NCI-H748 (cell line): ENCODE measurements at regions not wholly inside any gene's neighbourhood (a gene's known extent, or its start where the extent isn't known, plus 50 kb on each side); places are given as distances from the start of the nearest gene placed in this dataset.
A peak's percentile ranks its signal among the peaks of the same experiment; 100 is the strongest.
"Not testable (repeated sequence)": the region's sequence is repeated elsewhere in the genome, so short reads cannot be mapped to it uniquely, and the experiment has no call there.

Experiments used
- DNase-seq: peaks from one replicate; lab custom pipeline; 2025; ENCODE audit not compliant: unreplicated experiment; lab: John Stamatoyannopoulos, UW

GRCh38 chr12:83506841-83507240 is 820.1 kb downstream of the TMTC2 start:
- DNase-seq = no peak

GRCh38 chr12:83505586-83505985 is 818.9 kb downstream of the TMTC2 start:
- no peak for DNase-seq

GRCh38 chr12:83499894-83500293 is 813.2 kb downstream of the TMTC2 start:
- not testable (repeated sequence) for DNase-seq

DNA sequence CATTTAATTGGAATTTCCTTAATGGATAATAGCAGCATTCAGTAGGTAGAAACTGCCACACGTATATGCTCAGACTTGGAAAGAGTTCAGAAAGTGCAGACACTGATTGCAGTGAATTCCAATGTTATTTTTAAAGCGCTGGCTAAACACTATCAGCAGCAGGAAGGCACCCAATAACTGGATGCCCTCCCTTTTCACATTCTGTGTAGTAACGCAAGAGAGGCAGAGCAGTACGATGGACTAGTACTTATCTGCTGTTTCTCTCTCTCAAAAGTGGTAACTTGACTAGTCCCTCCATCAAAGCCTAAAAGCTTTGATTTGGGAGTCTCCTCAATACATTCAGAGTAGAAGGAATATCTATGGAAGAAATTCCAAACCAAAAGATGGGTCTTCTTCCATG is 791.0 kb downstream of the TMTC2 start:
- no peak for DNase-seq

DNA sequence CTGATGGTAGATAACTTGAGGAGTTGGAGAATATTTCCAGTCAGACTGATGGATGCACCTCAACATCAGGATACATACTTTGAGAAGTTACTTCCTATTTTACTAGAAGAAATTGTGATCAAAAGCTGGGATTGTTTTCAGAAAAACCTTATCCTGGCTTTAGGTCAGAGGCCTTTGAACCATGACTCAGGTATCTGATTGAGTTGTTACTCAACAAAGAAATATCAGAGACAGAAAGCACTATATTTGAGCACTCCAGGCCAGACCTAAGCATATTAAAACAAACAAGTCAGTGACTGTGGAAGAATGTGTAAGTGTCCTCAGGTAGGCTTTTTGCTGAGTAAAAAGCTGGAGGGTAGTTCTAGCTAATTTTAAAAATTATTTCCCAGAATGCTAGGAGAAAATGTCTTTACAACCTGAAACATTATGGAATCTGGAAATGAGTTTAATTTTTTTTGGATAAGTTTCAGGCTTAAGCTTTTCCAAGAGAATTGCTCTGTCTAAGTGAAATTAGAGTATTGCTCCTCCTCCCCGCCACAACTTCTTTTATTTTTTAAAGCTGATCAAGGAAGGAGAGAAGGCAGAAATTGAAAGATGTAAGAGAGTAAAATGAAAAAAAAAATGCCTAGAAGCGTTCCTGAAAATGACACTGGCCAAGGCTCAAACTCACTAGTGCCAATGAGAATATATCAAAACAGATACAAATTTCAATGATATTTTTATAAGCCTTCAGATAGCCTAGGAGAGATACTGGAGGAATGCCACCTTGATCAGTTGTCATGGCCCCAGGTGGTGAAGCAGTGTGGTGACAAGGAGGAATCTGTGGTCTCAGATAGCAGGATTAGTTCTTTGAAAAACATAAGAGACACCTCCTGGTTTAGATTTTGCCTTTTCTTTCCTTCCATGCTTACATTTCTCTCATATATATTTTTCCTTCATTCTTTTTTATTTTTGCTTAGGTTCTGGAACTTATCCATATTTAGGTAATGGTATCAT is 790.3 kb downstream of the TMTC2 start:
- no peak for DNase-seq

DNA sequence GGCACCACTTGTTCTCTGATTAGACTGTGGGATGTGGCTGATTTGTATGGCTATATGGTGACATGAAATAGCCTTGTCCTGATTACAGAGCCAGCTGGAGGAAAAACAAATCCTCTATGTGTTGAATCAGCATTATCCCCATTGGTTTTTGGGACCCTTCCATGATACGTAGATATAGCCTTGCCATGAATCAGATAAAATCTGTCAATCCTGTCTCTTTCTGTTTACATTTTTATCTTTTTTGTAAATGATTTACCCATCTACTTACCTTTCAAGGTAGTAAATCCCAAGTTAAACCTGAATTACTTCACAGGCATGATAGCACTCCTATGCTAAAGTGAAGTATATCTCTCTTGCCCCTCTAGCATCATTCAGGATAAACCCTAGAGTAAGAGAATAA is 789.3 kb downstream of the TMTC2 start:
- DNase-seq = no peak

- DNase-seq = no peak
Observed at GRCh38 chr12:83474369-83474768, 787.7 kb downstream of the TMTC2 start.

DNA sequence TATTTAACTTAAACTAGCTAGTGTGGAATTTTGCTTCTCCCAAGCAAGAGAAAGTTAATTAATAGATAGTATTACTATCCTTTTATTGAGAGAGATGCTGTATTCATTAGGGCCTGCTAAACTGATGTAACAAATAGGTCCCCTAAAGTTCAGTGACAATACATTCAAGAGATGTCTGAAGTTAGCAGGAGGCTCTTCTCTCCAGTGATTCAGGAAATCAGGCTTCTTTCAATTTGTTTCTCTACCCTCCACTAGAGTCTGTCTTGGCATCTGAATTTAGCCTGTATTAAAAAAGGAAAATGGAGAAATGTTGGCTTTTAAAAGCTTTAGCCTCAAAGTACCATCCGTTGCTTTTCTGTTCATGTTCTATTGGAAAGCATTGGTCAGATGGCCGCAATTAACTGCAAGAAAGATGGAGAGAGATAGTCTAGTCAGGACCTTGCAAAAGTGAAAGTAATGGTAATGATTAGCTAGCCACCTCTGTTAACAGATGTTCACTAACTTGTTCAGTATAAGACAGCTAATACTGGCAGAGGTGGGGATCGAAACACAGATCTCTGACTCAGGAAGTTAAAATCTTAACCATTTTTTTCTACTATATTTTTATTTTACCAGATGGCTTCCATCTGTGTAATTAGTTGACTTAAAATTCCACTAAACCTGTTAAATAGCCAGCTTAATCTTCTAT is 786.8 kb downstream of the TMTC2 start:
- no peak for DNase-seq

GRCh38 chr12:83472772-83473171 is 786.1 kb downstream of the TMTC2 start:
- no peak for DNase-seq

DNA sequence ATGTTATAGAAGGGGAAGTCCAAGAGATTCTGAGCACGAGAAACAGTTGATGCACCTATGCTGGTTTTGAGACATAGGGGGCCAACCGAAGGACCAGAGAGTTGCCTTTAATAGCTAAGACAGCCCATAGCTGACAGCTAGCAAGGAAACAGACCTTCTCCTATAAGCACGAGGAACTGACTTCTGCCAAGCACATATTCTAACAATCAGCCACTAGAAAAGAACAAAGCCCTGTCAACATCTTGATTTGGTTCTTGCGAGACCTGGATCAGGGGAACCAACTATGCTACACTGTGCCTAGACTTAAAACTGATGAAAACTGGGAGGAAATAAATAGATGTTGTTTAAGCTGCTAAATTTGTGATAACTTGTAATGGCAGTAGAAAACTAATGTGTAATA is 785.6 kb downstream of the TMTC2 start:
- no peak for DNase-seq

GRCh38 chr12:83471341-83471740 is 784.6 kb downstream of the TMTC2 start:
- DNase-seq = peak; percentile 43

DNA sequence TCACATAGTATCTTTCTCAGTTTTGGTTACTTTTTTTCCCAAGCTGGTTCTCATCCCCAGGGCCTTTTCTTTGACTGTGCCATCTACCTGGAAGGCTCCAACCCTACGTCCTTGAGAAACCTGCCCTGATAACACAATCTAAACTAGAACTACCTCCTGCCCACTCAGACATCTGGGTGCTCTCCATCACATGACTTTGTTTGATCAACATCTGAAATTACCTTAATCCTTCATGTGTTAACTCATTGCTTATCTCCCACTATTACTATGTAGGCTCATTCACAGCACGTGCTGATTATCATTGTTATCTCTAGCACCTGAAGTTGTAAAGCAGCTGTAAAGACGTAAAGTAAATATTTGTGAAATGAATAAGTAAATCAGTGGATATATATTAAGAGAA is 784.0 kb downstream of the TMTC2 start:
- peak; percentile 64 for DNase-seq

- no peak for DNase-seq
Observed at GRCh38 chr12:83468988-83469908, 782.5 kb downstream of the TMTC2 start.

DNA sequence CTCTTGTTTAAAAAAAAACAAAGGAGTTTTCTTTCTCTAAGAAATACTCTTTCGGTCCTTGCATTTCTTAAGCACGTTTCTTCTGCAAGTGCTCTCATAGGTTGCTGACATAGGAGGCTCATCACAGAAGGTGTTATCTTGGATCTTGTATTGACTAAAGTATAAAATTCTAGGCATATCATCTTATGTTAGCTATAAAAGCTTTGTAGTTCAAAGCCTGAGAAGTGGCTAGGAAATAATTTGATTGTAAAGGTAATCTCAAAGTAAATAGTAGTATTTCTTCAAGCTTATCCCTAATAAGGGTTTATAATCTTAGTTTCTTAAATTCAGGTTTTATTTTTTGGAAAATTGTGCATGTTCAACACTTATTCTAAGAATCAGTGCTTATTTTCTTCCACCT is 778.9 kb downstream of the TMTC2 start:
- DNase-seq = no peak

- DNase-seq = peak; percentile 32
Observed at GRCh38 chr12:83462419-83462818, 775.7 kb downstream of the TMTC2 start.

DNA sequence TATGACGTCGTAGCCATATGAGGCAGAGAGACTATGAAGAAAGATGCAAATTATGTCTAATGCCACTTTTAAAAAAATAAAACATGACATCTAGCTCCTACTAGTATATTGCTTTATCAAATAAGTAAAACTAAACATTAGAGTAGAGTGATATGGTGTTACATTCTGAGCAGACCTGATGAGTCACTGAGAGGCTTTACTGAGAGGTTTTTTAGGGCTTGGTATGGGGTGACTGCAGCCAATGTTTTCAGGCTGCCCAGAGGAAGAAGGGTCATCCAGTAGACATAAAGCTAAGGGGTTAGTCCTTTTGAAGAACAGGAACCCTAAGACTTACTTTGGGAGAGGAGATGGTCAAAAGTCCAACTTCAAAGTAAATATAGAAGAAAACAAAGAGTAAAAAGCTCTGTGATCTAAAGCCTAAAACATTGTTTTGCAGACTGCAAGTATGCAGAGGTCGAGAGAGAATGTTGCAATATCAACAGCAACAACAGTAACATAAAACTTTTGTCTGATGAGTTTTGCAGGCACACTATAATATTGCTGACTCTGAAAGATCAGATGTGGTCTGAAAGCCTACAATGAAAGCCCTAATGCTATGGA is 774.7 kb downstream of the TMTC2 start:
- DNase-seq = no peak

DNA sequence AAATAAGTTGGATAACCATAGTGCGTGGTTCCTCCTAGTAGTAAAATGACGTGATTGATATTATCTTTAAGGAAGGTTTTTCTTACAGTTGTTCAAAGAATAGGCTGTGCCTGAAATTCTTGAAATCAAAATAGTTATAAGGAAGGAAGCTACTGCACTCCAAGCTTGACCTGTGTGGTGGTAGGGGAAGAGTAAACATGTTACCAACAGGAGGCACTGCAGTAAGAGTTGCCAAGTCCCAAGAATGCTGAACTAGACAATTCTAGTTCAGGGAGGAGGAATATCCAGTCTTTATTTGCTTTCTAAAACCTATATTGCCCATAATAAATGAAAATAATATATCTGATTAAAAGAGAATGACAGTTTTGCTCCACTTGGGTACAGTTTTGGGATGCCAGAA is 764.5 kb downstream of the TMTC2 start:
- no peak for DNase-seq

GRCh38 chr12:83434600-83434999 is 747.9 kb downstream of the TMTC2 start:
- DNase-seq = no peak

- DNase-seq = no peak
Observed at GRCh38 chr12:83432176-83432719, 745.5 kb downstream of the TMTC2 start.

GRCh38 chr12:83427586-83428136 is 741.0 kb downstream of the TMTC2 start:
- DNase-seq = not testable (repeated sequence)
